ENCODE measurements at regions not wholly inside any gene's neighbourhood (a gene's known extent, or its start where the extent isn't known, plus 50 kb on each side); places are given as distances from the start of the nearest gene placed in this dataset.

GRCh38 chr6:79797163-79797764, 150.1 kb downstream of the ELOVL4 start:
- intact Hi-C loops (cut with micrococcal nuclease) (no loop called here), dilution Hi-C loops (cut with HindIII; ENCODE audit: low sequenced_read_pairs, unreplicated experiment) (no loop called here), in situ Hi-C loops (cut with MboI; ENCODE audit: low sequenced_read_pairs) (no loop called here)
- H2AFZ ChIP-seq (replicated peaks; ENCODE audit: low read length, poor library complexity) = no peak overlapping the region
- no peak overlapping the region for H2BK5ac ChIP-seq (ENCODE audit: low read depth, low read length, poor library complexity, severe bottlenecking)
- H3K79me1 ChIP-seq (ENCODE audit: low read depth in 1 of 2, low read length in 2 of 2) = no peaks in the 10 kb centered on the region
- ATAC-seq (ENCODE audit: low read depth) (no peak), DNase-seq (no peak)
- CTCF ChIA-PET = no interaction called here
- H3K27ac ChIP-seq (ENCODE audit: insufficient read depth, low read length) = no peak overlapping the region
- H4K8ac ChIP-seq (ENCODE audit: low read depth in 2 of 2, low read length in 2 of 2) = no peak overlapping the region
- no peak for TF ChIP-seq SMC3 (IDR thresholded peaks at IDR 0.05; ENCODE audit: low read depth, low read length)
- TF ChIP-seq MXI1 (IDR thresholded peaks at IDR 0.05; ENCODE audit: borderline replicate concordance, low read depth, low read length) = no peak
- no peak for TF ChIP-seq NFE2L2 (IDR thresholded peaks at IDR 0.05; ENCODE audit: low read depth, low read length)
- no peak for TF ChIP-seq RCOR1 (IDR thresholded peaks at IDR 0.05; ENCODE audit: insufficient replicate concordance, low read length)
- no peak overlapping the region for H2BK120ac ChIP-seq (ENCODE audit: low read depth, low read length)
- H3K14ac ChIP-seq (replicated peaks; ENCODE audit: low read depth, low read length) = no peak overlapping the region
- H3K4me1 ChIP-seq (ENCODE audit: control insufficient read depth, insufficient read depth, low read length) = no peaks in the 10 kb centered on the region
- no peak overlapping the region for H3K4me3 ChIP-seq (ENCODE audit: insufficient read depth, low read depth, low read length)
- no peak overlapping the region for H3K9ac ChIP-seq (ENCODE audit: low read depth, low read length)
- no peaks in the 10 kb centered on the region for H4K20me1 ChIP-seq (ENCODE audit: insufficient read depth, low read length)
- H2BK20ac ChIP-seq (ENCODE audit: low read depth, low read length) = no peak overlapping the region
- no peaks in the 10 kb centered on the region for H3K36me3 ChIP-seq (ENCODE audit: control insufficient read depth, insufficient read depth, low read length)
- no peaks in the 10 kb centered on the region for H3K27me3 ChIP-seq (ENCODE audit: control insufficient read depth, insufficient read depth, low read length)
- WGBS, 2 experiments (ENCODE audit: extremely low coverage in 2 of 2, insufficient read length in 1 of 2) = no CpG with 5 or more reads among the region's 3 CpGs
- no peak overlapping the region for H2AK5ac ChIP-seq (ENCODE audit: low read depth, low read length)
- H3K9me3 ChIP-seq (ENCODE audit: control insufficient read depth, insufficient read depth, low read length) = no peaks in the 10 kb centered on the region
- no peak overlapping the region for H3K56ac ChIP-seq (ENCODE audit: extremely low read depth, insufficient read depth, low read length)
- POLR2A ChIA-PET (ENCODE audit: unreplicated experiment) = no interaction called here
- H3K4me2 ChIP-seq (ENCODE audit: low read depth, low read length) = no peak overlapping the region
- no peaks in the 10 kb centered on the region for H3K9me1 ChIP-seq (ENCODE audit: insufficient read depth, low read length)
- H3K4ac ChIP-seq (ENCODE audit: low read depth, low read length) = no peak overlapping the region
- H3K18ac ChIP-seq (ENCODE audit: low read depth, low read length) = no peak overlapping the region
- BruUV-seq (replicated peaks) = no TSS peak
- H4K5ac ChIP-seq (ENCODE audit: low read depth, low read length) = no peak overlapping the region
- no peak overlapping the region for H4K91ac ChIP-seq (ENCODE audit: insufficient read depth, low read depth, low read length)
- no peak overlapping the region for H3K23ac ChIP-seq (ENCODE audit: low read depth, low read length)
- no peak overlapping the region for H2AK9ac ChIP-seq (replicated peaks; ENCODE audit: low read depth, low read length, poor library complexity)
- H2BK15ac ChIP-seq (ENCODE audit: low read depth, low read length) = no peak overlapping the region
